Liver (tissue), 8 donors: ENCODE measurements at regions not wholly inside any gene's neighbourhood (a gene's known extent, or its start where the extent isn't known, plus 50 kb on each side); places are given as distances from the start of the nearest gene placed in this dataset.

Source experiments
- DNase-seq: peaks from one replicate; pipeline ENCODE4 v3.0.0-alpha.2; 2017; ENCODE audit warnings: low spot score
- H3K27ac ChIP-seq, 2 donors: one replicate each; pipeline ENCODE4 v1.7.0; 2013; ENCODE audit warnings: inconsistent platforms in 2 of 2, low read length in 2 of 2, control low read depth in 1 of 2, low read depth in 1 of 2, mild to moderate bottlenecking in 1 of 2
- H3K27me3 ChIP-seq, 4 donors: one replicate each; pipeline versions ENCODE4 v1.6.1 to v1.7.0; 2013; ENCODE audit warnings: low read length in 3 of 4, inconsistent platforms in 1 of 4, mild to moderate bottlenecking in 1 of 4, moderate library complexity in 1 of 4; ENCODE audit not compliant: control insufficient read depth in 4 of 4, insufficient read depth in 4 of 4
- H3K36me3 ChIP-seq, 4 donors: one replicate each; pipeline versions ENCODE4 v1.6.1 to v1.7.0; 2013; ENCODE audit warnings: low read length in 3 of 4, mild to moderate bottlenecking in 3 of 4, low read depth in 1 of 4, moderate library complexity in 1 of 4; ENCODE audit not compliant: control insufficient read depth in 4 of 4, insufficient read depth in 3 of 4
- H3K4me1 ChIP-seq, 4 donors: one replicate each; pipeline versions ENCODE4 v1.6.1 to v1.7.0; 2013; ENCODE audit warnings: low read length in 3 of 4, mild to moderate bottlenecking in 3 of 4, moderate library complexity in 1 of 4; ENCODE audit not compliant: control insufficient read depth in 4 of 4, insufficient read depth in 4 of 4
- H3K4me3 ChIP-seq, 3 donors: one replicate each; pipeline versions ENCODE4 v1.6.1 to v1.7.0; 2013; ENCODE audit warnings: low read length in 3 of 3, control low read depth in 1 of 3, low read depth in 1 of 3, mild to moderate bottlenecking in 1 of 3
- H3K9ac ChIP-seq, 2 donors: one replicate each; pipeline ENCODE4 v1.7.0; 2013; ENCODE audit warnings: low read length in 2 of 2, mild to moderate bottlenecking in 2 of 2, moderate library complexity in 2 of 2, control low read depth in 1 of 2, low read depth in 1 of 2
- H3K9me3 ChIP-seq, 4 donors: one replicate each; pipeline versions ENCODE4 v1.6.1 to v1.7.0; 2013; ENCODE audit warnings: low read length in 3 of 4; ENCODE audit not compliant: control insufficient read depth in 4 of 4
- EGR1 ChIP-seq, 2 donors: IDR thresholded peaks; 2 replicates each; pipeline ENCODE4 v1.6.1; 2016 to 2018; ENCODE audit warnings: antibody characterized with exemption in 2 of 2, low read depth in 2 of 2
- FOXA1 ChIP-seq: IDR thresholded peaks from 2 replicates; pipeline ENCODE4 v1.6.1; 2016; ENCODE audit warnings: antibody characterized with exemption
- FOXA2 ChIP-seq: IDR thresholded peaks from 2 replicates; pipeline ENCODE4 v1.6.1; 2016; ENCODE audit warnings: antibody characterized with exemption
- GABPA ChIP-seq, 2 donors: IDR thresholded peaks in 1 of 2; conservative IDR thresholded peaks in 1 of 2; 2 replicates each; pipeline ENCODE4 v1.6.1; 2016; ENCODE audit warnings: antibody characterized with exemption in 2 of 2, mild to moderate bottlenecking in 1 of 2, moderate library complexity in 1 of 2
- HNF4A ChIP-seq, 2 donors: conservative IDR thresholded peaks; 2 replicates each; pipeline ENCODE4 v1.6.1; 2016; ENCODE audit warnings: antibody characterized with exemption in 2 of 2, mild to moderate bottlenecking in 2 of 2
- HNF4G ChIP-seq: IDR thresholded peaks from 2 replicates; pipeline ENCODE4 v1.6.1; 2016; ENCODE audit warnings: antibody characterized with exemption
- JUND ChIP-seq, 2 donors: IDR thresholded peaks; 2 replicates each; pipeline ENCODE4 v1.6.1; 2016; ENCODE audit warnings: antibody characterized with exemption in 2 of 2
- NR2F2 ChIP-seq: IDR thresholded peaks from 2 replicates; pipeline ENCODE4 v1.6.1; 2016; ENCODE audit warnings: antibody characterized with exemption
- RAD21 ChIP-seq, 2 donors: IDR thresholded peaks; 2 replicates each; pipeline ENCODE4 v1.6.1; 2016; ENCODE audit warnings: antibody characterized with exemption in 2 of 2, mild to moderate bottlenecking in 2 of 2
- RXRA ChIP-seq, 2 donors: IDR thresholded peaks; 2 replicates each; pipeline ENCODE4 v1.6.1; 2017 to 2018; ENCODE audit warnings: antibody characterized with exemption in 2 of 2, mild to moderate bottlenecking in 1 of 2
- SP1 ChIP-seq: IDR thresholded peaks from 2 replicates; pipeline ENCODE4 v1.6.1; 2018; ENCODE audit warnings: antibody characterized with exemption, mild to moderate bottlenecking
- TAF1 ChIP-seq: conservative IDR thresholded peaks from 2 replicates; pipeline ENCODE4 v1.6.1; 2016; ENCODE audit warnings: antibody characterized with exemption, mild to moderate bottlenecking
- YY1 ChIP-seq: IDR thresholded peaks from 2 replicates; pipeline ENCODE4 v1.6.1; 2016; ENCODE audit warnings: antibody characterized with exemption, mild to moderate bottlenecking
- WGBS: extraction: QIAGEN DNeasy Blood & Tissue Kit; methylation state at CpG from one replicate; pipeline ENCODE4 v1.1.7; 2013; 5-methylcytosine and 5-hydroxymethylcytosine counted together
- TF ChIP-seq, protein P1 (sequence below): IDR thresholded peaks from 2 replicates; pipeline ENCODE4 v1.6.1; 2016; ENCODE audit warnings: antibody characterized with exemption
- TF ChIP-seq, protein P2 (sequence below): fragments of 150-350 bp; IDR thresholded peaks from 2 replicates; pipeline ENCODE4 v1.5.1; 2017; ENCODE audit warnings: improper control_type of control experiment, low read depth, low read length; ENCODE audit not compliant: missing input control
- TF ChIP-seq, protein P3 (sequence below): IDR thresholded peaks from 2 replicates; pipeline ENCODE4 v1.6.1; 2016; ENCODE audit warnings: antibody characterized with exemption, mild to moderate bottlenecking
- TF ChIP-seq, protein P4 (sequence below): IDR thresholded peaks from 2 replicates; pipeline ENCODE4 v1.6.1; 2016; ENCODE audit warnings: antibody characterized with exemption
- TF ChIP-seq, protein P5 (sequence below): IDR thresholded peaks from 2 replicates; pipeline ENCODE4 v1.6.1; 2016; ENCODE audit warnings: antibody characterized with exemption
- donor health status: healthy.
- donor health status: healthy.
- donor health status: healthy.
- donor health status: healthy.
- donor health status: healthy.

DNA sequence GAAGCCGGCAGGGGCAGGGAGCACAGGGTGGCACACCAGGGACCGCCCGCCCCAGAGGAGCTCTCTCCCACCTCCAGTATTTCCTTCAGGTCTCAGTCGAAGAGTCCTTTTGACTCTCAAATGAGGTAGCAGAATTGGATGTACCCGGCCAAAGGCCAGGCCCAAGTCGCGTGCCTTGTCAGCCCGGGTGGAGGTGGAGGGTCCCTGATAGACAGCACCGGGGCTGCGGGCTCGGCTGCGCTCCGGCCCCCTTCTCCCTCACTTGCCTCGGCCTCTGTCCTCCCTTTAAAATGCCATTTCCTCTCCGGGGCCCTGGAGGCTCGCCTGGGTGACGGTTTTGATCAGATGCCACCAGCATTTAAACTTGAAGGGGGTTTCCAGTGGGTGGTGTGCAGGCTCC lies 198.9 kb upstream of the SOX11 start:
- Histone ChIP-seq H3K27me3 (peaks cover 0 to 3% (median 0%) of the 10 kb centered on the region in 4 donors), H3K27ac (no peak overlapping the region), H3K9ac (no peak overlapping the region), H3K4me1 (no peaks in the 10 kb centered on the region), H3K4me3 (no peak overlapping the region), H3K36me3 (no peaks in the 10 kb centered on the region), H3K9me3 (no peaks in the 10 kb centered on the region)
- WGBS = 81% methylated on average over 17 of the region's 17 CpGs
- TF ChIP-seq HNF4G (no peak), TAF1 (no peak), HNF4A (conservative IDR thresholded peaks at IDR 0.05) (no peak), JUND (IDR thresholded peaks at IDR 0.05) (no peak), FOXA2 (no peak), FOXA1 (no peak), RXRA (IDR thresholded peaks at IDR 0.05) (no peak), RAD21 (IDR thresholded peaks at IDR 0.05) (no peak), NR2F2 (no peak), SP1 (no peak), EGR1 (IDR thresholded peaks at IDR 0.05; ENCODE audit: low read depth in 2 of 2) (no peak), GABPA (IDR thresholded peaks at IDR 0.05 in 1 of 2, conservative IDR thresholded peaks at IDR 0.05 in 1 of 2) (no peak), YY1 (no peak)
- TF ChIP-seq, protein P1, sequence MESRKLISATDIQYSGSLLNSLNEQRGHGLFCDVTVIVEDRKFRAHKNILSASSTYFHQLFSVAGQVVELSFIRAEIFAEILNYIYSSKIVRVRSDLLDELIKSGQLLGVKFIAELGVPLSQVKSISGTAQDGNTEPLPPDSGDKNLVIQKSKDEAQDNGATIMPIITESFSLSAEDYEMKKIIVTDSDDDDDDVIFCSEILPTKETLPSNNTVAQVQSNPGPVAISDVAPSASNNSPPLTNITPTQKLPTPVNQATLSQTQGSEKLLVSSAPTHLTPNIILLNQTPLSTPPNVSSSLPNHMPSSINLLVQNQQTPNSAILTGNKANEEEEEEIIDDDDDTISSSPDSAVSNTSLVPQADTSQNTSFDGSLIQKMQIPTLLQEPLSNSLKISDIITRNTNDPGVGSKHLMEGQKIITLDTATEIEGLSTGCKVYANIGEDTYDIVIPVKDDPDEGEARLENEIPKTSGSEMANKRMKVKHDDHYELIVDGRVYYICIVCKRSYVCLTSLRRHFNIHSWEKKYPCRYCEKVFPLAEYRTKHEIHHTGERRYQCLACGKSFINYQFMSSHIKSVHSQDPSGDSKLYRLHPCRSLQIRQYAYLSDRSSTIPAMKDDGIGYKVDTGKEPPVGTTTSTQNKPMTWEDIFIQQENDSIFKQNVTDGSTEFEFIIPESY = no peak
- TF ChIP-seq, protein P2, sequence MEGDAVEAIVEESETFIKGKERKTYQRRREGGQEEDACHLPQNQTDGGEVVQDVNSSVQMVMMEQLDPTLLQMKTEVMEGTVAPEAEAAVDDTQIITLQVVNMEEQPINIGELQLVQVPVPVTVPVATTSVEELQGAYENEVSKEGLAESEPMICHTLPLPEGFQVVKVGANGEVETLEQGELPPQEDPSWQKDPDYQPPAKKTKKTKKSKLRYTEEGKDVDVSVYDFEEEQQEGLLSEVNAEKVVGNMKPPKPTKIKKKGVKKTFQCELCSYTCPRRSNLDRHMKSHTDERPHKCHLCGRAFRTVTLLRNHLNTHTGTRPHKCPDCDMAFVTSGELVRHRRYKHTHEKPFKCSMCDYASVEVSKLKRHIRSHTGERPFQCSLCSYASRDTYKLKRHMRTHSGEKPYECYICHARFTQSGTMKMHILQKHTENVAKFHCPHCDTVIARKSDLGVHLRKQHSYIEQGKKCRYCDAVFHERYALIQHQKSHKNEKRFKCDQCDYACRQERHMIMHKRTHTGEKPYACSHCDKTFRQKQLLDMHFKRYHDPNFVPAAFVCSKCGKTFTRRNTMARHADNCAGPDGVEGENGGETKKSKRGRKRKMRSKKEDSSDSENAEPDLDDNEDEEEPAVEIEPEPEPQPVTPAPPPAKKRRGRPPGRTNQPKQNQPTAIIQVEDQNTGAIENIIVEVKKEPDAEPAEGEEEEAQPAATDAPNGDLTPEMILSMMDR = no peak
- TF ChIP-seq, protein P3, sequence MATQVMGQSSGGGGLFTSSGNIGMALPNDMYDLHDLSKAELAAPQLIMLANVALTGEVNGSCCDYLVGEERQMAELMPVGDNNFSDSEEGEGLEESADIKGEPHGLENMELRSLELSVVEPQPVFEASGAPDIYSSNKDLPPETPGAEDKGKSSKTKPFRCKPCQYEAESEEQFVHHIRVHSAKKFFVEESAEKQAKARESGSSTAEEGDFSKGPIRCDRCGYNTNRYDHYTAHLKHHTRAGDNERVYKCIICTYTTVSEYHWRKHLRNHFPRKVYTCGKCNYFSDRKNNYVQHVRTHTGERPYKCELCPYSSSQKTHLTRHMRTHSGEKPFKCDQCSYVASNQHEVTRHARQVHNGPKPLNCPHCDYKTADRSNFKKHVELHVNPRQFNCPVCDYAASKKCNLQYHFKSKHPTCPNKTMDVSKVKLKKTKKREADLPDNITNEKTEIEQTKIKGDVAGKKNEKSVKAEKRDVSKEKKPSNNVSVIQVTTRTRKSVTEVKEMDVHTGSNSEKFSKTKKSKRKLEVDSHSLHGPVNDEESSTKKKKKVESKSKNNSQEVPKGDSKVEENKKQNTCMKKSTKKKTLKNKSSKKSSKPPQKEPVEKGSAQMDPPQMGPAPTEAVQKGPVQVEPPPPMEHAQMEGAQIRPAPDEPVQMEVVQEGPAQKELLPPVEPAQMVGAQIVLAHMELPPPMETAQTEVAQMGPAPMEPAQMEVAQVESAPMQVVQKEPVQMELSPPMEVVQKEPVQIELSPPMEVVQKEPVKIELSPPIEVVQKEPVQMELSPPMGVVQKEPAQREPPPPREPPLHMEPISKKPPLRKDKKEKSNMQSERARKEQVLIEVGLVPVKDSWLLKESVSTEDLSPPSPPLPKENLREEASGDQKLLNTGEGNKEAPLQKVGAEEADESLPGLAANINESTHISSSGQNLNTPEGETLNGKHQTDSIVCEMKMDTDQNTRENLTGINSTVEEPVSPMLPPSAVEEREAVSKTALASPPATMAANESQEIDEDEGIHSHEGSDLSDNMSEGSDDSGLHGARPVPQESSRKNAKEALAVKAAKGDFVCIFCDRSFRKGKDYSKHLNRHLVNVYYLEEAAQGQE = no peak
- TF ChIP-seq, protein P4, sequence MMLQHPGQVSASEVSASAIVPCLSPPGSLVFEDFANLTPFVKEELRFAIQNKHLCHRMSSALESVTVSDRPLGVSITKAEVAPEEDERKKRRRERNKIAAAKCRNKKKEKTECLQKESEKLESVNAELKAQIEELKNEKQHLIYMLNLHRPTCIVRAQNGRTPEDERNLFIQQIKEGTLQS = no peak
- TF ChIP-seq, protein P5, sequence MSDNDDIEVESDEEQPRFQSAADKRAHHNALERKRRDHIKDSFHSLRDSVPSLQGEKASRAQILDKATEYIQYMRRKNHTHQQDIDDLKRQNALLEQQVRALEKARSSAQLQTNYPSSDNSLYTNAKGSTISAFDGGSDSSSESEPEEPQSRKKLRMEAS = no peak
- no peak for DNase-seq
